GM12878 (cell line): ENCODE measurements at regions not wholly inside any gene's neighbourhood (a gene's known extent, or its start where the extent isn't known, plus 50 kb on each side); places are given as distances from the start of the nearest gene placed in this dataset.
"Not testable (repeated sequence)": the region's sequence is repeated elsewhere in the genome, so short reads cannot be mapped to it uniquely, and the experiment has no call there.

Experiments used
- BHLHE40 ChIP-seq, 2 experiments: fragments of 450-650 bp in 1 of 2; IDR thresholded peaks; 2 replicates each; pipeline ENCODE4 v1.6.1; 2011 to 2017; ENCODE audit warnings: low read depth in 2 of 2, borderline replicate concordance in 1 of 2, improper control_type of control experiment in 1 of 2, low read length in 1 of 2, mild to moderate bottlenecking in 1 of 2
- CBX3 ChIP-seq: fragments of 200-600 bp; sonication (generic); IDR thresholded peaks from 2 replicates; pipeline ENCODE4 v1.6.1; 2016; ENCODE audit warnings: low read depth, borderline replicate concordance
- CHD2 ChIP-seq: IDR thresholded peaks from 2 replicates; pipeline ENCODE4 v1.6.1; 2011; ENCODE audit warnings: low read depth, low read length, improper control_type of control experiment, borderline replicate concordance
- CREB1 ChIP-seq: IDR thresholded peaks from 2 replicates; pipeline ENCODE4 v1.6.1; 2012; ENCODE audit warnings: low read depth, mild to moderate bottlenecking, inconsistent platforms
- KLF5 ChIP-seq: fragments of 450-650 bp; IDR thresholded peaks from 2 replicates; pipeline ENCODE4 v1.6.1; 2014; ENCODE audit warnings: mild to moderate bottlenecking; ENCODE audit not compliant: partially characterized antibody
- POLR2A ChIP-seq: IDR thresholded peaks from 2 replicates; pipeline ENCODE4 v1.6.1; 2011; ENCODE audit warnings: low read depth, mild to moderate bottlenecking, low read length
- POLR2AphosphoS2 ChIP-seq: IDR thresholded peaks from 2 replicates; pipeline ENCODE4 v1.6.1; 2011; ENCODE audit warnings: low read depth, mild to moderate bottlenecking, low read length, improper control_type of control experiment, moderate library complexity
- RAD51 ChIP-seq: fragments of 450-650 bp; IDR thresholded peaks from 2 replicates; pipeline ENCODE4 v1.6.1; 2016; ENCODE audit warnings: moderate library complexity, mild to moderate bottlenecking, inconsistent platforms
- RBBP5 ChIP-seq: fragments of 200-600 bp; sonication (generic); conservative IDR thresholded peaks from 2 replicates; pipeline ENCODE4 v1.6.1; 2016
- SP1 ChIP-seq: IDR thresholded peaks from one replicate; pipeline ENCODE4 v1.6.1; 2011; ENCODE audit warnings: low read depth, low read length
- ZBTB11 ChIP-seq: fragments of 450-650 bp; formaldehyde crosslinking; IDR thresholded peaks from 2 replicates; pipeline ENCODE4 v1.5.0; 2022; ENCODE audit warnings: mild to moderate bottlenecking, missing genetic modification characterization
- TF ChIP-seq, protein P1 (sequence below), 3 experiments: IDR thresholded peaks in 2 of 3; conservative IDR thresholded peaks in 1 of 3; 2 replicates each; pipeline ENCODE4 v1.5.1; 2011; ENCODE audit warnings: low read depth in 3 of 3, low read length in 3 of 3, mild to moderate bottlenecking in 3 of 3, control low read depth in 2 of 3, moderate library complexity in 2 of 3, inconsistent platforms in 1 of 3, mixed read lengths in 1 of 3; ENCODE audit not compliant: control insufficient read depth in 2 of 3, insufficient read depth in 1 of 3; ENCODE audit errors: extremely low read depth in 1 of 3

- not testable (repeated sequence) for TF ChIP-seq CHD2; KLF5; CBX3; SP1; ZBTB11; BHLHE40 (IDR thresholded peaks at IDR 0.05; ENCODE audit: borderline replicate concordance in 1 of 2, low read depth in 2 of 2, low read length in 1 of 2); RBBP5; CREB1; POLR2A; POLR2AphosphoS2; RAD51
- TF ChIP-seq, protein P1, sequence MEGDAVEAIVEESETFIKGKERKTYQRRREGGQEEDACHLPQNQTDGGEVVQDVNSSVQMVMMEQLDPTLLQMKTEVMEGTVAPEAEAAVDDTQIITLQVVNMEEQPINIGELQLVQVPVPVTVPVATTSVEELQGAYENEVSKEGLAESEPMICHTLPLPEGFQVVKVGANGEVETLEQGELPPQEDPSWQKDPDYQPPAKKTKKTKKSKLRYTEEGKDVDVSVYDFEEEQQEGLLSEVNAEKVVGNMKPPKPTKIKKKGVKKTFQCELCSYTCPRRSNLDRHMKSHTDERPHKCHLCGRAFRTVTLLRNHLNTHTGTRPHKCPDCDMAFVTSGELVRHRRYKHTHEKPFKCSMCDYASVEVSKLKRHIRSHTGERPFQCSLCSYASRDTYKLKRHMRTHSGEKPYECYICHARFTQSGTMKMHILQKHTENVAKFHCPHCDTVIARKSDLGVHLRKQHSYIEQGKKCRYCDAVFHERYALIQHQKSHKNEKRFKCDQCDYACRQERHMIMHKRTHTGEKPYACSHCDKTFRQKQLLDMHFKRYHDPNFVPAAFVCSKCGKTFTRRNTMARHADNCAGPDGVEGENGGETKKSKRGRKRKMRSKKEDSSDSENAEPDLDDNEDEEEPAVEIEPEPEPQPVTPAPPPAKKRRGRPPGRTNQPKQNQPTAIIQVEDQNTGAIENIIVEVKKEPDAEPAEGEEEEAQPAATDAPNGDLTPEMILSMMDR (IDR thresholded peaks at IDR 0.05 in 2 of 3, conservative IDR thresholded peaks at IDR 0.05 in 1 of 3; ENCODE audit: control insufficient read depth in 2 of 3, extremely low read depth in 1 of 3, insufficient read depth in 1 of 3, low read depth in 3 of 3, low read length in 3 of 3): not testable (repeated sequence)
Observed at GRCh38 chr9:40883423-40884071, 244.9 kb downstream of the FOXD4L6 start.
